H9 (cell line): ENCODE measurements at regions not wholly inside any gene's neighbourhood (a gene's known extent, or its start where the extent isn't known, plus 50 kb on each side); places are given as distances from the start of the nearest gene placed in this dataset.
"Not testable (repeated sequence)": the region's sequence is repeated elsewhere in the genome, so short reads cannot be mapped to it uniquely, and the experiment has no call there.

Source experiments
- DNase-seq: peaks from one replicate; pipeline ENCODE4 v3.0.0-alpha.2; 2017
- H2AFZ ChIP-seq: one replicate; pipeline ENCODE4 v1.6.1; 2013; ENCODE audit warnings: mild to moderate bottlenecking, low read length, control low read depth, moderate library complexity
- H2AK5ac ChIP-seq: 2 replicates; pipeline ENCODE4 v1.6.1; 2013; ENCODE audit warnings: low read length, control low read depth, mixed read lengths; ENCODE audit not compliant: insufficient read length
- H2BK120ac ChIP-seq: one replicate; pipeline ENCODE4 v1.6.1; 2013; ENCODE audit warnings: low read depth, mild to moderate bottlenecking, low read length, control low read depth, inconsistent platforms; ENCODE audit not compliant: poor library complexity, severe bottlenecking
- H2BK12ac ChIP-seq: 2 replicates; pipeline ENCODE4 v1.6.1; 2013; ENCODE audit warnings: low read length, control low read depth, mixed read lengths, low read depth; ENCODE audit not compliant: insufficient read length
- H2BK15ac ChIP-seq: 2 replicates; pipeline ENCODE4 v1.6.1; 2013; ENCODE audit warnings: low read depth, low read length, control low read depth
- H2BK20ac ChIP-seq: one replicate; pipeline ENCODE4 v1.6.1; 2013; ENCODE audit warnings: low read depth, mild to moderate bottlenecking, low read length, control low read depth, inconsistent platforms; ENCODE audit not compliant: poor library complexity, severe bottlenecking
- H2BK5ac ChIP-seq: 2 replicates; pipeline ENCODE4 v1.6.1; 2013; ENCODE audit warnings: low read length, control low read depth, mixed read lengths; ENCODE audit not compliant: insufficient read length
- H3K14ac ChIP-seq: 2 replicates; pipeline ENCODE4 v1.6.1; 2013; ENCODE audit warnings: low read length, control low read depth; ENCODE audit not compliant: insufficient read depth
- H3K18ac ChIP-seq: 2 replicates; pipeline ENCODE4 v1.6.1; 2013; ENCODE audit warnings: low read depth, mild to moderate bottlenecking, mixed read lengths, low read length, control low read depth; ENCODE audit not compliant: insufficient read length
- H3K23ac ChIP-seq: 2 replicates; pipeline ENCODE4 v1.6.1; 2013; ENCODE audit warnings: low read length, control low read depth, mixed read lengths, low read depth; ENCODE audit not compliant: insufficient read length
- H3K23me2 ChIP-seq: 2 replicates; pipeline ENCODE4 v1.6.1; 2013; ENCODE audit warnings: low read depth, mild to moderate bottlenecking, mixed read lengths, low read length, control low read depth; ENCODE audit not compliant: insufficient read length, poor library complexity, severe bottlenecking
- H3K27ac ChIP-seq: 2 replicates; pipeline ENCODE4 v1.5.1; 2013; ENCODE audit warnings: low read length, control low read depth, mixed read lengths, low read depth; ENCODE audit not compliant: insufficient read length
- H3K27me3 ChIP-seq: 2 replicates; pipeline ENCODE4 v1.6.1; 2013; ENCODE audit warnings: low read length, control low read depth, inconsistent platforms; ENCODE audit not compliant: insufficient read depth
- H3K4ac ChIP-seq: 2 replicates; pipeline ENCODE4 v1.6.1; 2013; ENCODE audit warnings: low read depth, mild to moderate bottlenecking, control low read depth, inconsistent platforms, low read length, moderate library complexity
- H3K4me1 ChIP-seq: 2 replicates; pipeline ENCODE4 v1.6.1; 2013; ENCODE audit warnings: low read length, control low read depth, inconsistent platforms; ENCODE audit not compliant: insufficient read depth
- H3K4me2 ChIP-seq: 2 replicates; pipeline ENCODE4 v1.6.1; 2013; ENCODE audit warnings: low read length, control low read depth, mixed read lengths; ENCODE audit not compliant: insufficient read length, insufficient read depth
- H3K56ac ChIP-seq: 2 replicates; pipeline ENCODE4 v1.6.1; 2013; ENCODE audit warnings: low read depth, mild to moderate bottlenecking, mixed read lengths, low read length, control low read depth; ENCODE audit not compliant: insufficient read length
- H3K79me1 ChIP-seq: 2 replicates; pipeline ENCODE4 v1.6.1; 2013; ENCODE audit warnings: low read depth, mild to moderate bottlenecking, moderate library complexity, low read length, control low read depth, inconsistent platforms; ENCODE audit not compliant: insufficient read depth, poor library complexity, severe bottlenecking
- H3K79me2 ChIP-seq: 2 replicates; pipeline ENCODE4 v1.6.1; 2013; ENCODE audit warnings: low read length, control low read depth, inconsistent platforms; ENCODE audit not compliant: insufficient read depth
- H3K9ac ChIP-seq: 2 replicates; pipeline ENCODE4 v1.6.1; 2013; ENCODE audit warnings: low read length, control low read depth, mixed read lengths; ENCODE audit not compliant: insufficient read length; ENCODE audit errors: extremely low read depth
- H3K9me3 ChIP-seq: one replicate; pipeline ENCODE4 v1.6.1; 2013; ENCODE audit warnings: low read depth, low read length, inconsistent platforms; ENCODE audit not compliant: control insufficient read depth
- H3T11ph ChIP-seq: one replicate; pipeline ENCODE4 v1.6.1; 2013; ENCODE audit warnings: mild to moderate bottlenecking, low read length, control low read depth, inconsistent platforms
- H4K20me1 ChIP-seq: one replicate; pipeline ENCODE4 v1.6.1; 2013; ENCODE audit not compliant: control insufficient read depth, insufficient read length, insufficient read depth
- H4K5ac ChIP-seq: 2 replicates; pipeline ENCODE4 v1.6.1; 2013; ENCODE audit warnings: low read depth, mild to moderate bottlenecking, mixed read lengths, low read length, control low read depth; ENCODE audit not compliant: insufficient read length
- H4K8ac ChIP-seq: replicated peaks from 2 replicates; pipeline ENCODE4 v1.6.1; 2013; ENCODE audit warnings: low read length, control low read depth, mixed read lengths, low read depth; ENCODE audit not compliant: insufficient read length
- H4K91ac ChIP-seq: 2 replicates; pipeline ENCODE4 v1.6.1; 2013; ENCODE audit warnings: low read depth, mild to moderate bottlenecking, moderate library complexity, mixed read lengths, low read length, control low read depth; ENCODE audit not compliant: insufficient read length
- H3K27ac Mint-ChIP-seq, 3 experiments: 2 replicates in 2 of 3; 3 replicates in 1 of 3; pipeline ENCODE4 v1.8.0; 2020 to 2021; ENCODE audit warnings: mixed read lengths in 3 of 3, mild to moderate bottlenecking in 1 of 3, moderate library complexity in 1 of 3
- H3K27me3 Mint-ChIP-seq: 2 replicates; pipeline ENCODE4 v1.8.0; 2021; ENCODE audit warnings: low read depth, mild to moderate bottlenecking, moderate library complexity, mixed read lengths
- H3K36me3 Mint-ChIP-seq, 3 experiments: 2 replicates in 2 of 3; 3 replicates in 1 of 3; pipeline ENCODE4 v1.8.0; 2020 to 2021; ENCODE audit warnings: low read depth in 3 of 3, mixed read lengths in 3 of 3; ENCODE audit not compliant: insufficient read depth in 1 of 3
- H3K4me1 Mint-ChIP-seq, 2 experiments: 2 replicates each; pipeline ENCODE4 v1.8.0; 2020; ENCODE audit warnings: mixed read lengths in 2 of 2
- H3K4me3 Mint-ChIP-seq, 2 experiments: 2 replicates in 1 of 2; 3 replicates in 1 of 2; pipeline ENCODE4 v1.8.0; 2020 to 2021; ENCODE audit warnings: mild to moderate bottlenecking in 2 of 2, mixed read lengths in 2 of 2, moderate library complexity in 1 of 2
- H3K9me3 Mint-ChIP-seq, 2 experiments: 2 replicates in 1 of 2; 3 replicates in 1 of 2; pipeline ENCODE4 v1.8.0; 2020; ENCODE audit warnings: mild to moderate bottlenecking in 2 of 2, mixed read lengths in 2 of 2, moderate library complexity in 1 of 2
- WGBS: extraction: QIAGEN DNeasy Blood & Tissue Kit; methylation state at CpG from one replicate; pipeline ENCODE4 v1.1.7; 2013; ENCODE audit warnings: missing lambda C conversion rate, low lambda C conversion rate, mixed read lengths; ENCODE audit not compliant: insufficient read length; ENCODE audit errors: extremely low coverage; 5-methylcytosine and 5-hydroxymethylcytosine counted together

DNA sequence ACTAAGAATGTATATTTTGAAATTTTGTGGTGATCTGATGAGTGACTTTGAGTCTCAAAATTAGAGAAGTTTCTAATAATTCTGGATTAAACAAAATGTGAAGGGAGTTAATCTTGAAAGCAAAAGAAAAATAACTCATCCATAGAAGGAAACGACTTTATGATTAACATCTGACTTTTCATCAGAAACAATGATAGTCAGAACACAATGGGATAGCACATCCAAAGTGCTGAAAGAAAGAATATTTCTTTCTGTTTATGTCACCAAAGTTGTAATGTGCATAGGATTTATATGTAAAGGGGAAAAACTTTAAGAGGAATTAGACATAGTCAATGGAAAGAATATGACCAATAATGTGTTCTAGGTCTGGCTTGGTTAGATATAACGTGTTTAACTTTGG lies 176.7 kb upstream of the ZNF717 start:
- not testable (repeated sequence) for H3T11ph ChIP-seq, H3K4me2 ChIP-seq, H4K91ac ChIP-seq, H3K4me1 Mint-ChIP-seq, H2BK20ac ChIP-seq, H4K8ac ChIP-seq, H4K5ac ChIP-seq, H3K14ac ChIP-seq, H3K4me3 Mint-ChIP-seq, H3K79me2 ChIP-seq, H3K56ac ChIP-seq, H2BK120ac ChIP-seq, H3K9me3 ChIP-seq, H2BK12ac ChIP-seq, H3K79me1 ChIP-seq, H3K4me1 ChIP-seq, H3K27ac ChIP-seq, H2AFZ ChIP-seq, H3K27me3 ChIP-seq, H2AK5ac ChIP-seq, H2BK15ac ChIP-seq, H3K23me2 ChIP-seq, H4K20me1 ChIP-seq, H2BK5ac ChIP-seq, H3K27me3 Mint-ChIP-seq, H3K23ac ChIP-seq, DNase-seq, H3K18ac ChIP-seq, H3K9ac ChIP-seq, H3K27ac Mint-ChIP-seq, H3K4ac ChIP-seq
- WGBS, result no CpG with 5 or more reads among the region's 2 CpGs
- H3K9me3 Mint-ChIP-seq, result peaks cover 15 to 23% of the 10 kb centered on the region in 2 experiments
- H3K36me3 Mint-ChIP-seq, result peaks cover 9 to 21% (median 10%) of the 10 kb centered on the region in 3 experiments
